NCI-H1694 (cell line): ENCODE measurements at regions not wholly inside any gene's neighbourhood (a gene's known extent, or its start where the extent isn't known, plus 50 kb on each side); places are given as distances from the start of the nearest gene placed in this dataset.

ENCODE experiments used
- DNase-seq: peaks from one replicate; lab custom pipeline; 2025; lab: John Stamatoyannopoulos, UW

GRCh38 chr16:72502594-72503005 is 330.6 kb upstream of the PMFBP1 start:
- no peak for DNase-seq

GRCh38 chr16:72501739-72502593 is 330.0 kb upstream of the PMFBP1 start:
- peak; percentile 29 for DNase-seq

GRCh38 chr16:72500545-72500944 is 328.6 kb upstream of the PMFBP1 start:
- no peak for DNase-seq

- DNase-seq: no peak
Measured at GRCh38 chr16:72493716-72494415, 321.9 kb upstream of the PMFBP1 start.

- DNase-seq: no peak
Measured at GRCh38 chr16:72487283-72487682, 315.3 kb upstream of the PMFBP1 start.

- no peak for DNase-seq
Measured at GRCh38 chr16:72482695-72483094, 310.7 kb upstream of the PMFBP1 start.

GRCh38 chr16:72481419-72481818 is 309.5 kb upstream of the PMFBP1 start:
- DNase-seq: no peak

- DNase-seq: no peak
Measured at GRCh38 chr16:72480911-72481310, 309.0 kb upstream of the PMFBP1 start.

- no peak for DNase-seq
Measured at GRCh38 chr16:72475688-72476087, 303.7 kb upstream of the PMFBP1 start.

GRCh38 chr16:72474501-72475123 is 302.7 kb upstream of the PMFBP1 start:
- no peak for DNase-seq

- DNase-seq: no peak
Measured at GRCh38 chr16:72473631-72474030, 301.7 kb upstream of the PMFBP1 start.

- DNase-seq: no peak
Measured at GRCh38 chr16:72471317-72471924, 299.5 kb upstream of the PMFBP1 start.

- DNase-seq: no peak
Measured at GRCh38 chr16:72470541-72470940, 298.6 kb upstream of the PMFBP1 start.

- DNase-seq: no peak
Measured at GRCh38 chr16:72469932-72470331, 298.0 kb upstream of the PMFBP1 start.

- no peak for DNase-seq
Measured at GRCh38 chr16:72468582-72468981, 296.6 kb upstream of the PMFBP1 start.

- DNase-seq: peak; percentile 16
Measured at GRCh38 chr16:72467157-72467759, 295.3 kb upstream of the PMFBP1 start.

GRCh38 chr16:72464597-72465368 is 292.8 kb upstream of the PMFBP1 start:
- DNase-seq: no peak

- no peak for DNase-seq
Measured at GRCh38 chr16:72464052-72464451, 292.1 kb upstream of the PMFBP1 start.

- DNase-seq: no peak
Measured at GRCh38 chr16:72458035-72458434, 286.1 kb upstream of the PMFBP1 start.

GRCh38 chr16:72457243-72457940 is 285.4 kb upstream of the PMFBP1 start:
- no peak for DNase-seq
